Stimulated activated effector memory CD8-positive, alpha-beta T cell treated with anti-CD3 and anti-CD28 coated beads, Interleukin-12 subunit alpha, Interleukin-12 subunit beta, amount 100 ng/mL, for 72 hours (primary cell): ENCODE measurements at regions not wholly inside any gene's neighbourhood (a gene's known extent, or its start where the extent isn't known, plus 50 kb on each side); places are given as distances from the start of the nearest gene placed in this dataset.

ENCODE experiments used
- ATAC-seq: fragments of 150-1000 bp; cut with Tn5 transposase; 2 replicates; pipeline ENCODE4 v1.10.0; 2021
- DNase-seq, 2 donors: peaks; one replicate each; pipeline ENCODE4 v3.0.0; 2021 to 2022; ENCODE audit warnings: low spot score in 2 of 2
- H3K27ac Mint-ChIP-seq: one replicate; pipeline ENCODE4 v1.8.0; 2022; ENCODE audit warnings: mild to moderate bottlenecking, mixed read lengths
- H3K36me3 Mint-ChIP-seq: one replicate; pipeline ENCODE4 v1.8.0; 2022; ENCODE audit warnings: mild to moderate bottlenecking, mixed read lengths
- H3K4me1 Mint-ChIP-seq: one replicate; pipeline ENCODE4 v1.8.0; 2022; ENCODE audit warnings: mixed read lengths
- H3K4me3 Mint-ChIP-seq: one replicate; pipeline ENCODE4 v1.8.0; 2022; ENCODE audit warnings: mild to moderate bottlenecking, mixed read lengths
- H3K9me3 Mint-ChIP-seq: one replicate; pipeline ENCODE4 v1.8.0; 2022; ENCODE audit warnings: mixed read lengths

GRCh38 chr2:71943238-71944182, 204.2 kb downstream of the CYP26B1 start:
- Mint-ChIP-seq H3K4me1 (no peaks in the 10 kb centered on the region), H3K4me3 (no peak overlapping the region), H3K36me3 (no peaks in the 10 kb centered on the region), H3K9me3 (no peaks in the 10 kb centered on the region), H3K27ac (no peak overlapping the region)
- DNase-seq (peak in 1 of 2 donors; percentile 43), ATAC-seq (no peak)

GRCh38 chr2:71941726-71942525, 205.7 kb downstream of the CYP26B1 start:
- Mint-ChIP-seq H3K36me3 (no peaks in the 10 kb centered on the region), H3K9me3 (no peaks in the 10 kb centered on the region), H3K27ac (no peak overlapping the region), H3K4me3 (no peak overlapping the region), H3K4me1 (no peaks in the 10 kb centered on the region)
- ATAC-seq = no peak
- DNase-seq = peak in 1 of 2 donors; percentile 28

GRCh38 chr2:71940695-71941094, 207.0 kb downstream of the CYP26B1 start:
- ATAC-seq (no peak), DNase-seq (no peak)
- no peak overlapping the region for H3K4me3 Mint-ChIP-seq
- H3K27ac Mint-ChIP-seq = no peak overlapping the region
- no peaks in the 10 kb centered on the region for H3K36me3 Mint-ChIP-seq
- no peaks in the 10 kb centered on the region for H3K4me1 Mint-ChIP-seq
- no peaks in the 10 kb centered on the region for H3K9me3 Mint-ChIP-seq

- ATAC-seq (no peak), DNase-seq (peak in 1 of 2 donors; percentile 28)
- Mint-ChIP-seq H3K9me3 (no peaks in the 10 kb centered on the region), H3K27ac (no peak overlapping the region), H3K4me1 (no peaks in the 10 kb centered on the region), H3K4me3 (no peak overlapping the region), H3K36me3 (no peaks in the 10 kb centered on the region)
These were observed 207.8 kb downstream of the CYP26B1 start for GRCh38 chr2:71939588-71940535.

GRCh38 chr2:71938659-71939587, 208.7 kb downstream of the CYP26B1 start:
- H3K9me3 Mint-ChIP-seq = no peaks in the 10 kb centered on the region
- H3K27ac Mint-ChIP-seq = no peak overlapping the region
- peak in 1 of 2 donors; percentile 40 for DNase-seq
- no peaks in the 10 kb centered on the region for H3K36me3 Mint-ChIP-seq
- no peak overlapping the region for H3K4me3 Mint-ChIP-seq
- ATAC-seq = no peak
- H3K4me1 Mint-ChIP-seq = no peaks in the 10 kb centered on the region

GRCh38 chr2:71938108-71938507, 209.6 kb downstream of the CYP26B1 start:
- Mint-ChIP-seq H3K27ac (no peak overlapping the region), H3K4me3 (no peak overlapping the region), H3K9me3 (no peaks in the 10 kb centered on the region), H3K36me3 (no peaks in the 10 kb centered on the region), H3K4me1 (no peaks in the 10 kb centered on the region)
- ATAC-seq = no peak
- DNase-seq = peak in 1 of 2 donors; percentile 43

- Mint-ChIP-seq H3K27ac (no peak overlapping the region), H3K36me3 (no peaks in the 10 kb centered on the region), H3K4me3 (no peak overlapping the region), H3K9me3 (no peaks in the 10 kb centered on the region), H3K4me1 (no peaks in the 10 kb centered on the region)
- DNase-seq (peak in 1 of 2 donors; percentile 23), ATAC-seq (no peak)
These were observed 210.3 kb downstream of the CYP26B1 start for GRCh38 chr2:71937396-71937795.

GRCh38 chr2:71936076-71937030, 211.3 kb downstream of the CYP26B1 start:
- H3K36me3 Mint-ChIP-seq = no peaks in the 10 kb centered on the region
- DNase-seq (peak in 1 of 2 donors; percentile 40), ATAC-seq (no peak)
- H3K4me3 Mint-ChIP-seq = no peak overlapping the region
- no peak overlapping the region for H3K27ac Mint-ChIP-seq
- H3K9me3 Mint-ChIP-seq = no peaks in the 10 kb centered on the region
- no peaks in the 10 kb centered on the region for H3K4me1 Mint-ChIP-seq

GRCh38 chr2:71935262-71935848, 212.3 kb downstream of the CYP26B1 start:
- DNase-seq = peak in 1 of 2 donors; percentile 25
- H3K36me3 Mint-ChIP-seq = no peaks in the 10 kb centered on the region
- no peak for ATAC-seq
- H3K4me3 Mint-ChIP-seq = no peak overlapping the region
- H3K4me1 Mint-ChIP-seq = no peaks in the 10 kb centered on the region
- H3K27ac Mint-ChIP-seq = no peak overlapping the region
- no peaks in the 10 kb centered on the region for H3K9me3 Mint-ChIP-seq

GRCh38 chr2:71934595-71935261, 212.9 kb downstream of the CYP26B1 start:
- Mint-ChIP-seq H3K36me3 (no peaks in the 10 kb centered on the region), H3K9me3 (no peaks in the 10 kb centered on the region), H3K4me3 (no peak overlapping the region), H3K4me1 (no peaks in the 10 kb centered on the region), H3K27ac (no peak overlapping the region)
- DNase-seq (peak in 1 of 2 donors; percentile 28), ATAC-seq (no peak)

- DNase-seq = peak in 1 of 2 donors; percentile 30
- Mint-ChIP-seq H3K4me3 (no peak overlapping the region), H3K9me3 (no peaks in the 10 kb centered on the region), H3K27ac (no peak overlapping the region), H3K36me3 (no peaks in the 10 kb centered on the region), H3K4me1 (no peaks in the 10 kb centered on the region)
- ATAC-seq = no peak
These were observed 213.4 kb downstream of the CYP26B1 start for GRCh38 chr2:71934320-71934593.

- no peak for ATAC-seq
- H3K36me3 Mint-ChIP-seq = no peaks in the 10 kb centered on the region
- H3K27ac Mint-ChIP-seq = no peak overlapping the region
- DNase-seq = peak in 1 of 2 donors; percentile 20
- H3K4me1 Mint-ChIP-seq = no peaks in the 10 kb centered on the region
- no peak overlapping the region for H3K4me3 Mint-ChIP-seq
- H3K9me3 Mint-ChIP-seq = no peaks in the 10 kb centered on the region
These were observed 214.0 kb downstream of the CYP26B1 start for GRCh38 chr2:71933467-71934319.
